HUES48 (cell line): ENCODE measurements at regions not wholly inside any gene's neighbourhood (a gene's known extent, or its start where the extent isn't known, plus 50 kb on each side); places are given as distances from the start of the nearest gene placed in this dataset.
A peak's percentile ranks its signal among the peaks of the same experiment; 100 is the strongest.
"Not testable (repeated sequence)": the region's sequence is repeated elsewhere in the genome, so short reads cannot be mapped to it uniquely, and the experiment has no call there.

Experiments used
- H3K27ac ChIP-seq: one replicate; pipeline ENCODE4 v1.7.0; 2013; ENCODE audit warnings: low read depth, low read length, inconsistent platforms
- H3K27me3 ChIP-seq: 2 replicates; pipeline ENCODE4 v1.6.1; 2013; ENCODE audit warnings: mild to moderate bottlenecking, low read length; ENCODE audit not compliant: control insufficient read depth, insufficient read depth
- H3K36me3 ChIP-seq: 2 replicates; pipeline ENCODE4 v1.6.1; 2013; ENCODE audit warnings: low read length; ENCODE audit not compliant: control insufficient read depth, insufficient read depth
- H3K4me1 ChIP-seq: 2 replicates; pipeline ENCODE4 v1.6.1; 2013; ENCODE audit warnings: mild to moderate bottlenecking, low read length; ENCODE audit not compliant: control insufficient read depth, insufficient read depth
- H3K4me3 ChIP-seq: 2 replicates; pipeline ENCODE4 v1.5.1; 2013; ENCODE audit warnings: mild to moderate bottlenecking, low read depth, low read length
- H3K9ac ChIP-seq: 2 replicates; pipeline ENCODE4 v1.6.1; 2013; ENCODE audit warnings: mild to moderate bottlenecking, low read depth, low read length, moderate library complexity
- H3K9me3 ChIP-seq: 2 replicates; pipeline ENCODE4 v1.6.1; 2013; ENCODE audit warnings: low read length; ENCODE audit not compliant: control insufficient read depth, insufficient read depth

DNA sequence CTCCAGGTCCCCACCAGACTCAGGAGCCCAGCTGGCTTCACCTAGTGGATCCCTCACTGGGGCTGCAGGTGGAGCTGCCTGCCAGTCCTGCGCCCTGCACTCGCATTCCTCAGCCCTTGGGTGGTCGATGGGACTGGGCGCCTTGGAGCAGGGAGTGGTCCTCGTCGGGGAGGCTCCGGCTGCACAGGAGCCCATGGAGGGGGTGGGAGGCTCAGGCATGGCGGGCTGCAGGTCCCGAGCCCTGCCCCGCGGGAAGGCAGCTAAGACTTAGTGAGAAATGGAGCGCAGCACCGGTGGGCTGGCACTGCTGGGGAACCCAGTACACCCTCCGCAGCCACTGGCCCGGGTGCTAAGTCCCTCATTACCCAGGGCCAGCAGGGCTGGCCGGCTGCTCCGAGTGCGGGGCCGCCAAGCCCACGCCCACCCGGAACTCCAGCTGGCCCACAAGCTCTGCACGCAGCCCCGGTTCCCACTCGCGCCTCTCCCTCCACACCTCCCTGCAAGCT is 203.4 kb downstream of the DSC3 start:
- not testable (repeated sequence) for H3K27me3 ChIP-seq, H3K4me1 ChIP-seq, H3K36me3 ChIP-seq, H3K9me3 ChIP-seq, H3K9ac ChIP-seq, H3K4me3 ChIP-seq, H3K27ac ChIP-seq

DNA sequence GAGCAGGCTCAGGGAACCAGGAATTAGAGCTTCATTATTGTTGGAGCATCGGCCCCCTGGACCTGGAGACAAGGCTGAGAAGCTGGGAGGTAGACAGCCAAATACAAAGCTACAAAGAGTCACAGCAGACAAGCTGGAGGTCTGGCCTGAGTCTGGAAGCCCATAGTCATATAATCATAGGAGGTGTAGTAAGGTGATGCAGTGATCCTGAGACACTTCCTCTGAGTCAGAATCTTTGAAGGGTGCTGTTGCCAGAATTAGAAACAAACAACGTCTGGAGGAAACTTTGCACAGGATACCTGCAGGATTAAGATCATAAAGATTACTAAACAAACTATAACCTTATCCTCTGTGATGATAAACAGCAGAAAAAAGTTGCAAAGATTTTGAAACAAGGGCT is 213.8 kb downstream of the DSC3 start:
- Histone ChIP-seq H3K27me3 (no peaks in the 10 kb centered on the region), H3K9ac (no peak overlapping the region), H3K9me3 (no peaks in the 10 kb centered on the region), H3K36me3 (no peaks in the 10 kb centered on the region), H3K27ac (no peak overlapping the region), H3K4me1 (no peaks in the 10 kb centered on the region), H3K4me3 (no peak overlapping the region)

GRCh38 chr18:30819619-30820018 is 222.9 kb downstream of the DSC3 start:
- Histone ChIP-seq H3K4me3 (no peak overlapping the region), H3K36me3 (no peaks in the 10 kb centered on the region), H3K9me3 (peaks cover 9% of the 10 kb centered on the region), H3K27me3 (no peaks in the 10 kb centered on the region), H3K27ac (no peak overlapping the region), H3K4me1 (no peaks in the 10 kb centered on the region), H3K9ac (no peak overlapping the region)

GRCh38 chr18:30814446-30814845 is 228.1 kb downstream of the DSC3 start:
- no peak overlapping the region for H3K27ac ChIP-seq
- H3K4me1 ChIP-seq = no peaks in the 10 kb centered on the region
- H3K4me3 ChIP-seq = no peak overlapping the region
- peaks cover 9% of the 10 kb centered on the region for H3K9me3 ChIP-seq
- no peak overlapping the region for H3K9ac ChIP-seq
- H3K36me3 ChIP-seq = no peaks in the 10 kb centered on the region
- no peaks in the 10 kb centered on the region for H3K27me3 ChIP-seq

GRCh38 chr18:30811580-30811979 is 231.0 kb downstream of the DSC3 start:
- Histone ChIP-seq H3K4me1 (no peaks in the 10 kb centered on the region), H3K27ac (no peak overlapping the region), H3K36me3 (no peaks in the 10 kb centered on the region), H3K4me3 (no peak overlapping the region), H3K9ac (no peak overlapping the region), H3K9me3 (peaks cover 4% of the 10 kb centered on the region), H3K27me3 (no peaks in the 10 kb centered on the region)

DNA sequence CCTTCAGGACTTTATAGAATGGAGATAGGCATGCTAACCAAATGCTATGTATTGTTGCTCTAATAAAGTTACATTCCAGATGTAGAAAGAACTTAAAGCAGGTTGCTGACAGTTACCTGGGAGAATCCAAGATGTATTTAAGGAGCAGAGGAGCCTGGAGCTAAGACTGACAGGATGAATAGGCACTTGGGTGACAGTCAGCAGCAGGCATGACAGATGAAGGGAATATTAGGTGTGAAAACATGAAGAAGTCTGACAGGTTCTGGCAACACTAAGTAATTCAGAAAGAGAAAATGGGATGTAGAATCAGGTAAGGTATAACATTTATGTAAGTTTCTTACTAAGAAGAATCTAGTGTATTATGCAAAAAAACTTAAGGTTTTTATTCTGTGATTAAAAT is 232.0 kb downstream of the DSC3 start:
- H3K9me3 ChIP-seq = no peaks in the 10 kb centered on the region; the same call in 1 of the 2 replicates
- no peaks in the 10 kb centered on the region for H3K36me3 ChIP-seq
- no peaks in the 10 kb centered on the region for H3K4me1 ChIP-seq
- H3K4me3 ChIP-seq = no peak overlapping the region
- H3K27ac ChIP-seq = no peak overlapping the region
- H3K27me3 ChIP-seq = no peaks in the 10 kb centered on the region
- no peak overlapping the region for H3K9ac ChIP-seq

- Histone ChIP-seq H3K9me3 (no peaks in the 10 kb centered on the region), H3K27ac (no peak overlapping the region), H3K4me3 (no peak overlapping the region), H3K36me3 (no peaks in the 10 kb centered on the region), H3K9ac (no peak overlapping the region), H3K4me1 (no peaks in the 10 kb centered on the region), H3K27me3 (no peaks in the 10 kb centered on the region)
These were observed 235.7 kb downstream of the DSC3 start for GRCh38 chr18:30806823-30807222.

DNA sequence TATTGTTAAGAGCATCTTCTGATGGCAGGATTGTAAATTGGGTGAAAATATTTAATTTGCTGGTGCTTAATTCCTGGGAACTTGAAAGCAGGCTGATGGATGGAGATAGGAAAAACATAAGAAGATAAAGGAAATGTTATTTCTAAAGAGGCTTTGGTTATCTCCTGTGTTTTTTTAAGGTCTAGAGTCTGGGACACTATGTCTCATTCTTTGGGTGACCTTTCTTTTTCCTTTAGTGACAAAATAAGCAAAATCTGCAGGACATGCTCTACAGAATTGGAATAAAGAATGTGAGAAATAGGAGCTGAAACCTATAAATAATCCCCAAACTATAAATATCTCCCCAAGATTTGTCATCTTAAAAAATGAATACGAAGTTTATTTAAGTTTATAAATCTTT is 241.7 kb downstream of the DSC3 start:
- no peak overlapping the region for H3K27ac ChIP-seq
- H3K27me3 ChIP-seq = no peaks in the 10 kb centered on the region
- no peaks in the 10 kb centered on the region for H3K9me3 ChIP-seq
- H3K4me1 ChIP-seq = peaks cover 3% of the 10 kb centered on the region; the same call in 1 of the 2 replicates
- H3K4me3 ChIP-seq = no peak overlapping the region
- no peaks in the 10 kb centered on the region for H3K36me3 ChIP-seq
- no peak overlapping the region for H3K9ac ChIP-seq

DNA sequence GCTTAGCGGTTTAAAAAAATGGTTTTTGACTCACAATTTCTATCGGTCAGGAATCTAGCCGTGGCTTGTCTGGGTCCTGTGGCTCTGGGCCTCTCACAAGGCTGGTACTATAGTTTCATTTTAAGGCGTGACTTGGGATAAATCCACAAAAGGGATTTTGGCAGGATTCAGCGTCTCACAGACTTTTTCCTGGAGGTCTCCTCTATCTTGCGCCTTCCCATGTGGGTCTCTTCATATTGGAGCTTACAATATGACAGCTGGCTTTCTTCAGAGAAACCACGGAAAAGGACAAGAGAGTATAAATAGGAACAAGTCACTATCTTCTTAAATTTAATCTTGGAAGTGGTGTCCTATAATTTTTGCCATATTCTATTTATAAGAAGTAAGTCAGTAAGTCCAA is 250.5 kb downstream of the DSC3 start:
- H3K4me3 ChIP-seq = no peak overlapping the region
- no peaks in the 10 kb centered on the region for H3K36me3 ChIP-seq
- H3K27ac ChIP-seq = no peak overlapping the region
- no peak overlapping the region for H3K9ac ChIP-seq
- no peaks in the 10 kb centered on the region for H3K27me3 ChIP-seq
- peaks cover 5% of the 10 kb centered on the region; the same call in 1 of the 2 replicates for H3K4me1 ChIP-seq
- no peaks in the 10 kb centered on the region for H3K9me3 ChIP-seq

GRCh38 chr18:30788411-30788991 is 254.0 kb downstream of the DSC3 start:
- not testable (repeated sequence) for H3K9me3 ChIP-seq, H3K4me1 ChIP-seq, H3K27ac ChIP-seq, H3K9ac ChIP-seq, H3K36me3 ChIP-seq, H3K4me3 ChIP-seq, H3K27me3 ChIP-seq

GRCh38 chr18:30787410-30787809 is 255.1 kb downstream of the DSC3 start:
- Histone ChIP-seq H3K36me3 (no peaks in the 10 kb centered on the region), H3K9ac (no peak overlapping the region), H3K4me3 (no peak overlapping the region), H3K4me1 (peaks cover 5% of the 10 kb centered on the region; the same call in 1 of the 2 replicates), H3K27ac (peak overlapping the region; percentile 47), H3K9me3 (peaks cover 9% of the 10 kb centered on the region), H3K27me3 (no peaks in the 10 kb centered on the region)
